Spleen (tissue), 11 donors: ENCODE measurements at regions not wholly inside any gene's neighbourhood (a gene's known extent, or its start where the extent isn't known, plus 50 kb on each side); places are given as distances from the start of the nearest gene placed in this dataset.

Source experiments
- DNase-seq: peaks from one replicate; pipeline ENCODE4 v3.0.0-alpha.2; 2020
- H3K27ac ChIP-seq, 8 donors: fragments of 200-600 bp; sonication (generic) in 7 of 8; 1 replicate in 4 of 8; 2 replicates in 4 of 8; pipeline versions ENCODE4 v1.5.0 to v1.8.0; 2016 to 2021; ENCODE audit warnings: inconsistent platforms in 4 of 8, mild to moderate bottlenecking in 4 of 8, moderate library complexity in 1 of 8
- H3K27me3 ChIP-seq, 7 donors: fragments of 200-600 bp; sonication (generic) in 6 of 7; replicated peaks in 1 of 7; 1 replicate in 4 of 7; 2 replicates in 3 of 7; pipeline versions ENCODE4 v1.5.0 to v1.8.0; 2016 to 2021; ENCODE audit warnings: inconsistent platforms in 3 of 7, mild to moderate bottlenecking in 1 of 7
- H3K36me3 ChIP-seq, 6 donors: fragments of 200-600 bp; sonication (generic) in 5 of 6; 1 replicate in 4 of 6; 2 replicates in 2 of 6; pipeline versions ENCODE4 v1.5.0 to v1.8.0; 2016 to 2021; ENCODE audit warnings: inconsistent platforms in 2 of 6
- H3K4me1 ChIP-seq, 6 donors: fragments of 200-600 bp; sonication (generic) in 5 of 6; 1 replicate in 3 of 6; 2 replicates in 3 of 6; pipeline versions ENCODE4 v1.5.0 to v1.8.0; 2016 to 2021; ENCODE audit warnings: inconsistent platforms in 3 of 6
- H3K4me3 ChIP-seq, 8 donors: fragments of 200-600 bp; sonication (generic) in 7 of 8; 1 replicate in 4 of 8; 2 replicates in 4 of 8; pipeline versions ENCODE4 v1.5.0 to v1.8.0; 2016 to 2021; ENCODE audit warnings: inconsistent platforms in 4 of 8, mild to moderate bottlenecking in 4 of 8, moderate library complexity in 2 of 8
- H3K9me3 ChIP-seq, 8 donors: fragments of 200-600 bp; sonication (generic) in 7 of 8; 1 replicate in 4 of 8; 2 replicates in 4 of 8; pipeline versions ENCODE4 v1.5.0 to v1.8.0; 2016 to 2021; ENCODE audit warnings: inconsistent platforms in 4 of 8
- POLR2A ChIP-seq, 3 donors: fragments of 450-650 bp; IDR thresholded peaks; one replicate each; pipeline ENCODE4 v1.5.1; 2017; ENCODE audit warnings: antibody characterized with exemption in 3 of 3, mild to moderate bottlenecking in 1 of 3
- POLR2AphosphoS5 ChIP-seq, 3 donors: sonication (generic); formaldehyde crosslinking; IDR thresholded peaks; one replicate each; pipeline ENCODE4 v1.5.1; 2017; ENCODE audit warnings: antibody characterized with exemption in 3 of 3
- WGBS, 5 donors: extraction: QIAGEN DNeasy Blood & Tissue Kit in 3 of 5; methylation state at CpG; one replicate each; pipeline versions ENCODE4 v1.1.5 to v1.1.7; 2013 to 2018; 5-methylcytosine and 5-hydroxymethylcytosine counted together
- intact Hi-C: fragments of 100-400 bp; cut with DNase I; formaldehyde crosslinking; loops from one replicate; pipeline ENCODE4 v1.15.0; 2023; ENCODE audit warnings: low total_unique reads
- TF ChIP-seq, protein P1 (sequence below), 11 experiments: fragments of 200-600 bp in 7 of 11; fragments of 450-650 bp in 4 of 11; sonication (generic) in 4 of 11; IDR thresholded peaks in 8 of 11; conservative IDR thresholded peaks in 3 of 11; 1 replicate in 7 of 11; 2 replicates in 4 of 11; pipeline versions ENCODE4 v1.4.0 to v1.8.0; 2016 to 2021; ENCODE audit warnings: antibody characterized with exemption in 11 of 11, inconsistent platforms in 4 of 11, mild to moderate bottlenecking in 1 of 11
- donor health status: healthy with polysubstance abuse.
- donor health status: DM: no; HTN: no; CAD: no; lungs with moderate emphysema.
- donor health status: DM: no; HTN: no; CAD: no.
- donor health status: Bipolar disorder and iron deficiency.
- donor health status: healthy.
- donor health status: DM: no; HTN: no; CAD: no.
- donor health status: DM: yes; HTN: yes; CAD: no.

DNA sequence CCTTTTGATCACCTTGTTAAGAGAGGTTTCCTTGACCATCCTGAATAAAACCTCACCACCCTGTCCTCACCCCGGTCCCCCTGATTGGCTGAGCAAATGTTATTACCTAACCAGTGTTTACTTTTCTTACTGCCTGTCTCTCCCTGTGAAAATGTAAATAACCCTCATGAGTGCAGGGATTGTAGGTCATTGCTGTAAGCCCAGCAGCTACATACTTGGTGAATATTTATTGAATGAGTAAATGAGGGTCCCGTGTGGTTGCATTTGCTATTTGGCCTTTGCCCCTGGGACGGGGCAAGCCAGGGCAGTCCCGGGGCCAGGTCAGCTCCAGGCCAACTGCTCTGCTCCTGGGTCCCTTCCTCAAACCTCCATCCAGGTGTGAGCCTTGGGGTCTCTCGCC lies 55.5 kb upstream of the CLCN4 start:
- DNase-seq = peak; percentile 31
- intact Hi-C loops = no loop called here
- TF ChIP-seq POLR2A (IDR thresholded peaks at IDR 0.05) (no peak), POLR2AphosphoS5 (IDR thresholded peaks at IDR 0.05) (no peak)
- TF ChIP-seq, protein P1, sequence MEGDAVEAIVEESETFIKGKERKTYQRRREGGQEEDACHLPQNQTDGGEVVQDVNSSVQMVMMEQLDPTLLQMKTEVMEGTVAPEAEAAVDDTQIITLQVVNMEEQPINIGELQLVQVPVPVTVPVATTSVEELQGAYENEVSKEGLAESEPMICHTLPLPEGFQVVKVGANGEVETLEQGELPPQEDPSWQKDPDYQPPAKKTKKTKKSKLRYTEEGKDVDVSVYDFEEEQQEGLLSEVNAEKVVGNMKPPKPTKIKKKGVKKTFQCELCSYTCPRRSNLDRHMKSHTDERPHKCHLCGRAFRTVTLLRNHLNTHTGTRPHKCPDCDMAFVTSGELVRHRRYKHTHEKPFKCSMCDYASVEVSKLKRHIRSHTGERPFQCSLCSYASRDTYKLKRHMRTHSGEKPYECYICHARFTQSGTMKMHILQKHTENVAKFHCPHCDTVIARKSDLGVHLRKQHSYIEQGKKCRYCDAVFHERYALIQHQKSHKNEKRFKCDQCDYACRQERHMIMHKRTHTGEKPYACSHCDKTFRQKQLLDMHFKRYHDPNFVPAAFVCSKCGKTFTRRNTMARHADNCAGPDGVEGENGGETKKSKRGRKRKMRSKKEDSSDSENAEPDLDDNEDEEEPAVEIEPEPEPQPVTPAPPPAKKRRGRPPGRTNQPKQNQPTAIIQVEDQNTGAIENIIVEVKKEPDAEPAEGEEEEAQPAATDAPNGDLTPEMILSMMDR (IDR thresholded peaks at IDR 0.05 in 8 of 11, conservative IDR thresholded peaks at IDR 0.05 in 3 of 11) = no peak
- Histone ChIP-seq H3K27me3 (no peaks in the 10 kb centered on the region), H3K4me1 (peaks cover 0 to 58% (median 31%) of the 10 kb centered on the region in 6 donors), H3K36me3 (peaks cover 0 to 31% (median 0%) of the 10 kb centered on the region in 6 donors), H3K27ac (peak overlapping the region in 3 of 8 donors; percentile 7 to 85 (median 9)), H3K9me3 (no peaks in the 10 kb centered on the region), H3K4me3 (no peak overlapping the region)
- 83 to 97% (median 95%) methylated on average over 4 to 5 of the region's 5 CpGs for WGBS, 5 donors

DNA sequence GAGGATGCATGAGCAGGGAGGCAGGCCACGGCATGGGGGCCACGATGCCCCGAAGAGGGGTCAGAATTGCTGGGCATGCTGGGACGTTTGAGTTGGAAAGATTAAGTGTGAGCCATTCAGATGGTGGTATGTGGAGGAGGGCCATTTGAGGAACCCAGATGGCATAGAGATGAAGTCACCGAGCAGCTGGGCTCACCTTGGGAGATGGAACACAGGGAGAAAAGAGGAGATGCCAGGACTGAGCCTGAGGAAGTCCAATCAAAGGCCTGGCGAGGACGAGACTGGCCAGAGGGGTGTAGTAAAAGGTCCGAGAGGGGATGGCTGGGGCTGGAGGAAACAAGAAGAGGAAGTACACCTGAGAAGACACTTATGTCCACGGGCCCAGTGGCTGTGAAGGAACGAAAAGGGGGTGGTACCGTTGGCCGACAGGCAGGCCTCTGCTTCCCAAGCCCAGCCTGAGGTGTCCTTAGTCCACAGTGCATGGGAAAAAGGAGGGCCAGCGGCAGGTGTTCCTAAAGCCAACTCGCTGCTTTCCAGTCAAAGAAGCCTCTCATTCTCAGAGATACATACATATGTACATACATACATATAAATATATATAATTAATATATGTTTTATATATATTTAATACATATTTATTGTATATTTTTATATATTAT lies 54.6 kb upstream of the CLCN4 start:
- H3K9me3 ChIP-seq = no peaks in the 10 kb centered on the region
- WGBS, 5 donors = 76 to 89% (median 82%) methylated on average over 14 of the region's 14 CpGs
- no peak for DNase-seq
- H3K36me3 ChIP-seq = peaks cover 0 to 31% (median 0%) of the 10 kb centered on the region in 6 donors
- no peaks in the 10 kb centered on the region for H3K27me3 ChIP-seq
- TF ChIP-seq POLR2AphosphoS5 (IDR thresholded peaks at IDR 0.05) (no peak), POLR2A (IDR thresholded peaks at IDR 0.05) (no peak)
- TF ChIP-seq, protein P1 (IDR thresholded peaks at IDR 0.05 in 8 of 11, conservative IDR thresholded peaks at IDR 0.05 in 3 of 11) = no peak
- H3K27ac ChIP-seq = peak overlapping the region in 2 of 8 donors; percentile 4 to 85
- H3K4me1 ChIP-seq = peaks cover 0 to 65% (median 40%) of the 10 kb centered on the region in 6 donors
- no peak overlapping the region for H3K4me3 ChIP-seq
- intact Hi-C loops = no loop called here

DNA sequence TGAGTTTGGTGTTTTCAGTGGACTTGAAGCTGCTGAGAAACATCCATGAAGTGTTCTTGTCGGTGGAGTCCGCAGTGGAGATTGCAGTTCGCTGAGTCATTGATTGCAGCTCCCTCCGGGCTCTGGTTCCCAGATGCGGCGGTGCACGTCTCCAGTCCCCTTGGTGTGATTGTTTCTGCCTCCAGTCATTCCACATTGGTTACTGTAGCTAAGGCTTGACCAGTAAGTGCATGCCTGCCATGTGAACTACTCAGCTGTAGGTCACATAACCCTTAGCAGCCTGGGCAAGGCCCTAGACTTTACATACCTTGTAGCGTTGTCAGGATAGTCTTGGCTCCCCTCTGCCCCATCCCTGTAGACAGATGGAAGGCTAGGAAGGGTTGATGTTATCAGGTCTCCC lies 53.8 kb upstream of the CLCN4 start:
- Histone ChIP-seq H3K4me1 (peaks cover 5 to 65% (median 45%) of the 10 kb centered on the region in 6 donors), H3K9me3 (no peaks in the 10 kb centered on the region), H3K4me3 (no peak overlapping the region), H3K36me3 (peaks cover 0 to 31% (median 0%) of the 10 kb centered on the region in 6 donors), H3K27me3 (no peaks in the 10 kb centered on the region), H3K27ac (peak overlapping the region in 3 of 8 donors; percentile 9 to 16 (median 10))
- TF ChIP-seq POLR2A (IDR thresholded peaks at IDR 0.05) (no peak), POLR2AphosphoS5 (IDR thresholded peaks at IDR 0.05) (no peak)
- TF ChIP-seq, protein P1 (IDR thresholded peaks at IDR 0.05 in 8 of 11, conservative IDR thresholded peaks at IDR 0.05 in 3 of 11) = no peak
- DNase-seq = peak; percentile 37
- intact Hi-C loops = no loop called here
- 76 to 88% (median 85%) methylated on average over 8 of the region's 8 CpGs; no CpG with 5 or more reads in 1 of the 5 donors for WGBS, 5 donors

DNA sequence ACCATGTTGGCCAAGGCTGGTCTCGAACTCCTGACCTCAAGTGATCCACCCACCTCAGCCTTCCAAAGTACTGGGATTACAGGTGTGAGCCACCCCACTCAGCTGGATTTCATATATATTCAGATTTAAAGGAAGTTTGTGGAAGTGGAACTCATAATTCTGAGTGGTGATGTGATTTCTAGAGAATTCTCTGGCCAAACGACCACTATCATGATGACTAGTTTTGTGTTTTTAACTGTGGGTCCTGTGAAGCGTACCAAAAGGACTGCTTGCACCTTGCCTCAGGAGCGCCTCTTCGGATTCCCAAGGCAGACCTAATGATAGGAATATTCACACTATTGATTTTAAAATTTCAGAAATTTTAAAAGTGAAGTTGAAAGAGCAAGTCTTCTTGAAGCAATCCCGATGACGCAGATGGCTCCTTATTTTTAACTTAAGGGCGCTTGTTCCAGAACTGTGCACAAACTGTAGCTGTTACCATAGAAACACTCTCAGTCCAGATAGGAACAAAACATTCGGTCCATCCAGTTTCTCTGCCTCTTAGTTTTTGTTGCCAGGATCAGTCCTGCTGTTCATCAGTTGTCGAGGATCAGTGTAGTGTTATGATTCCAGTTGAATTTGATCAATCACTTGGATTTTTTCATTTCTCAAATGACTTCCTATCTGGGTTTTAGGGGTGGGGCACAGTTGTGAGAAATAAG lies 51.7 kb upstream of the CLCN4 start:
- 76 to 87% (median 80%) methylated on average over 10 of the region's 10 CpGs for WGBS, 5 donors
- Histone ChIP-seq H3K9me3 (no peaks in the 10 kb centered on the region), H3K27me3 (no peaks in the 10 kb centered on the region), H3K4me1 (peaks cover 17 to 68% (median 54%) of the 10 kb centered on the region in 6 donors), H3K27ac (peak overlapping the region in 5 of 8 donors; percentile 52 to 88 (median 86)), H3K36me3 (peaks cover 0 to 35% (median 0%) of the 10 kb centered on the region in 6 donors), H3K4me3 (no peak overlapping the region)
- DNase-seq = no peak
- intact Hi-C loops = no loop called here
- TF ChIP-seq, protein P1 (IDR thresholded peaks at IDR 0.05 in 8 of 11, conservative IDR thresholded peaks at IDR 0.05 in 3 of 11) = no peak
- TF ChIP-seq POLR2A (IDR thresholded peaks at IDR 0.05) (no peak), POLR2AphosphoS5 (IDR thresholded peaks at IDR 0.05) (no peak)
